HG03097 (cell line): ENCODE measurements at regions not wholly inside any gene's neighbourhood (a gene's known extent, or its start where the extent isn't known, plus 50 kb on each side); places are given as distances from the start of the nearest gene placed in this dataset.
"Not testable (repeated sequence)": the region's sequence is repeated elsewhere in the genome, so short reads cannot be mapped to it uniquely, and the experiment has no call there.

Experiments
- ATAC-seq: cut with Tn5 transposase; IDR thresholded peaks from one replicate; pipeline ENCODE4 v1.9.1; 2021; ENCODE audit not compliant: unreplicated experiment, low FRiP score

DNA sequence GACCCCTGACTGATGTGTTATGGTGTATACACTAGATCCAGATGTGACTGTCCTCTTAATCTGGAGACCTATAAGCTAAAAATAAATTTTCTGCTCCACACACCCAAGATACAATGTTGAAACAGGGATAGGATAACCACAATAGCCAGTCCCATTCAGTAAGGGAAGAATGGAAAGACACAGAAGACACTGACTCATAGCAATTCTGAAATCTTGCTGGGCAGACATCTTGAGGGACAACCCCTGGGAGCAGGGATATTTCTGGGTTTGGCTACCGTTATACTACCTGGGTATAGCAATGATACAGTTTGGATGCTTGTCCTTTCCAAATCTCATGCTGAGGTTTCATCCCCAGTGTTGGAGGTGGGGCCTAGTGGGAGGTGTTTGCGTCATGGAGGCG, 93.9 kb downstream of the BUD13 start:
- no peak for ATAC-seq

DNA sequence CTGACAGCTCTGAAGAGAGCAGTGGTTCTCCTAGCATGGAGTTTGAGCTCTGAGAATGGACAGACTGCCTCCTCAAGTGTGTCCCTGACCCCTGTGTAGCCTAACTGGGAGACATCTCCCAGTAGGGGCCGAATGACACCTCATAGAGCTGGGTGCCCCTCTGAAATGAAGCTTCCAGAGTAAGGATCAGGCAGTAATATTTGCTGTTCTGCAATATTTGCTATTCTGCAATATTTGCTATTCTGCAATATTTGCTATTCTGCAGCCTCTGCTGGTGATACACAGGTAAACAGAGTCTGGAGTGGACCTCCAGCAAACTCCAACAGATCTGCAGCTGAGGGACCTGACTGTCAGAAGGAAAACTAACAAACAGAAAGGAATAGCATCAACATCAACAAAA, 105.5 kb downstream of the BUD13 start:
- not testable (repeated sequence) for ATAC-seq

DNA sequence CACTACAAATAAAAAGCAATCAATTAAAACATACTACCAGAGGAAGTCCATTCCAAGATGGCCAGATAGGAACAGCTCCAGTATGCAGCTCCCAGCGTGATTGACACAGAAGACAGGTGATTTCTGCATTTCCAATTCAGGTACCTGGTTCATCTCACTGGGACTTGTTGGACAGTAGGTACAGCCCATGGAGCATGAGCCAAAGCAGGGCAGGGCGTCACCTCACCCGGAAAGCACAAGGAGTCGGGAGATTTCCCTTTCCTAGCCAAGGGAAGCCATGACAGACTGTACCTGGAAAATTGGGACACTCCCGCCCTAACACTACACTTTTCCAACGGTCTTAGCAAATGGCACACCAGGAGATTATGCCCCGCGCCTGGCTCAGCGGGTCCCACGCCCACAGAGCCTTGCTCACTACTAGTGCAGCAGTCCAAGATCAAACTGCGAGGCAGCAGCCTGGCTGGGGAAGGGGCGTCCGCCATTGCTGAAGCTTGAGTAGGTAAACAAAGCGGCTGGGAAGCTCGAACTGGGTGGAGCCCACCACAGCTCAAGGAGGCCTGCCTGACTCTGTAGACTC, 106.0 kb downstream of the BUD13 start:
- ATAC-seq: not testable (repeated sequence)

DNA sequence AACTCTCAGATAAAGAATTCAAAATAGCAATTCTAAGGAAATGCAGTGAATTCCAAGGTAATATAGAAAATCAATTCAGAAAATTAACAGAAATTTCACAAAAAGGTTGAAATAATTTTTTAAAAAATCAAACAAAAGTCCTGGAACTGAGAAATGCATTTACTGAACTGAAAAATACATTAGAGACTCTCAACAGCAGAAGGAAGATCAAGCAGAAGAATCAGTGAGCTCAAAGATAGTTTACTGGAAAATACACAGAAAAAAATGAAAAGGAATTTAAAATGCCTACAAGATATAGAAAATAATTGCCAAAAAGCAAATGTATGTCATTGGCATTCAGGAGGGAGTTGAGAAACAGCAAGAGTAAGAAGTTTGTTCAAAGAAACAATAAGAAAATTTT, 107.3 kb downstream of the BUD13 start:
- ATAC-seq: no peak

DNA sequence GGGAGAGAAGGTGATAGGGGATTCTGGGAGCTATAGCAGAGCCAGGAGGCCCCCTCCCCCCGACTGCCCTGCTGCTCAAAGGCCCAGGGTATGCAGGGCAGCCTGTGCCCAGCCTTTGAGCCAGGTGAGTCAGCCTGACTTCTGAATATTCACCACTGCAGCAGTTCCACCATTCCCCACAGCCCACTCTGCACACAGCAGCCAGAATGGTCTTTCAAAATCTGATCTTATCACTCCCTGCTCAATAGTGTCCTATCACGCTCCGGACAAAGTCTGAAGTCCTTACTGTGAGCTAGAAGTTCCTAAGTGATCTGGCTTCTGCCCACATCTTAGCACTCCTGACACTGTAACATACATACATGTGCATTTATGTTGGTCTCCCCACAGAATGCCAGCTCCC, 111.7 kb downstream of the BUD13 start:
- ATAC-seq: no peak

DNA sequence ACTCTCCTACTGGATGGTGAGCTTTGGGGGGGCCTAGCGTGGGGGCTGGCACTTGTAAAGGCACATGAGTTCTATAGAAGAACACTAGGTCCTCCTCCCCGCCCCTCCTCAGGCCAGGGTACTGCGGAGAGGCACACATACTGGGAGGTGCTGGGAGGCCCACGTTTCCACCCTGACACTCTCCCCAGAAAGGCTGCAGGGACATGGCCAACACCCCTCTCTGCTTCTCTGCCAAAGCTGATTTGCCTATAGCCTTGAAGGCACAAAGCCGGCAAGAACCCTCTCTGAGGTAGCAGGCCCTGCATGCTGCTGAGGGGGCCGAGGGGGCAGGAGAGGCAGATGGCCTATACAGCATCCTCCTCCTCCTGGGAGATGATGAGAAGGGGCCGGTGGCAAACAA, 112.8 kb downstream of the BUD13 start:
- no peak for ATAC-seq

DNA sequence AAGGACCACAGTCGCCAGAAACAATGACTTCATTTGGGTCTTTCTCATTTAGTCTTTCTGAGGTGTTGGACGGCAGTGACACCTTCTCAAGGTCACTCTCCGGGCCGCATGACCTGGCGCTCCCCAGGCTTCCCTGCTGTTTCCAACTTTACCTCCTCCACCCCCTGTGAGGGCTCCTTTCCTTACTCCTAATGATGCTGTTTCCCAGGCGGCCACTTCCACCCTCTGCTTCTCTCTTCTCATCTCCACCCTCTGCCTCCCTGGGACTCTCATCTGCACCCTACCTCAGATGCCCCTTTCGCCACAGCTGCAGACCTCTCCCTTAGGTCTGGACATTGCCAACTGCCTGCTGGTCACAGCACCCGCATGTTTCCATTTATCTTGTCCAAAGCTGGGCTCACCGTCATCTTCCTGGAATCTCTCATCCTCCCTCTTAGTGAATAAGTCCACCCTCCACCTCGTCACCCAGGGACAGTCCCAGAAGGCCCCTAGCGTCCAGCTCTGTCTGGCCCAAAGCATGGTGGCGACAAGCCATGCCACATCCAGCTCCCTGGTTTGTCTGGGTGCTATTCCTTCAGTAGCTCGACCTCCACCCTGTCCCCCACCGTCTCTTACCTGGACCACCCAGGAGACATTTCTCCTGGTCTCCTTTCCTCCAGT, 113.8 kb downstream of the BUD13 start:
- ATAC-seq: no peak

DNA sequence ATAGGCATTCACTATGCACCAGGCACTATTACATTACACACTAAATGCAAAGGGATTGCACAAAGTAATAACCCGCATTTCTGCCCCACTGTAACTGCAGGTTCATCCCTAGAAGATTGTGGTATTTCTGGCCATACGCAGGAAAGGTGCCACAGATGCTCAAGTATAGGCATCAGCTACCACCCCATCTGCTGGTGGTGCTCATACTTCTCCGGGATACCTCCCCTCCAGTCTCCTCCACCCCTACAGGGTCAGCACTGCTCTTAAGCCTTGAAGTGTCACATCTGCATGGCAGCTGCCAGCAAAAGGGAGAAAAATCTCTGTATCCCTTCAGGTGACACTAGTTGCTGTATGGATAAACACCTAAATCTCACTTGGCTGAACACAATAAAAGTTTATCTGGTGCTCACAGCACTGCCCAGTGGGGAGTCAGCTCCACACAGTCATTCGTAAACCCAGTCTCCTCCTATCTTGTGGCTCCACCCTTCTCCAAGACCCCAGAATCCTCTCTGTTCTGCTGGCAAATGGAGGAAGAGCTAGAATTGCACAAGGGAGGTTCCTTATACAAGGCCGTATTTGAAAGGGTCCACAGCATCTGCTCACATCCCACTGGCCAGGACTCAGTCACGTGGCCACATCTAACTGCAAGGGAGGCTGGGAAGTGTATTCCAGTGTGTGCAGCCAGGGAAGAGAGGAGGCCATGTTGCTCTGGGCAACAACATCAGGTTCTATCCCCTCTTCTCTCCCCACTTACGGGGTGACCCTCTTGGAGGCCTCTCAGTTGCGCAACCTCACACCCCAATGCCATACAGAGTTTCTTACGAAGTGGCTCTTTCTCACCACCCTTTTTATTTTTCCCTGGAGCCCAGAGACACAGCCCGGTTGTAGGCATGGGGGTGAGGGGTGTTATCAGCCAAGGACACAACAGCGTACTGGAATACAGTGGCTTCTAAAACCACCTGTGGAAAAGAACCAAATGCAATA, 114.7 kb downstream of the BUD13 start:
- ATAC-seq: no peak

DNA sequence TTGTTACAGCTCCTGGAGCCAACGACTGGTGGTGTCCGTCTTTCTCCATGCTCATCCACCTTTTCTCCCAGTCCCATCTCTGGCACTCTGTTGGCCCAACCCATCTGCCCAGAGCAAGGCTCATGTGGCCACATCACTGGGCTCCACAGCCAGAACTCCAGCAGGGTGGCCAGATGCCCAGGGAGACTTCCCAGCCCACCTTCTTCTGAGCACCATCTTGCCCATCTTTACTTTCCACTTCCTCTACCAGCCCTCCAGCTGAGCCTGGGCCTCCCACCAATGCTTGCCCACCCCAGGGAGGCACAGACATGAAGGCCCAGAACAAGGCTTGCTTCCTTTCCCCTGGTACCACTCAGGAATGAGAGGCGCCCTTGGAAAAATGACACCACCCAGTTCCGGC, 116.8 kb downstream of the BUD13 start:
- no peak for ATAC-seq

DNA sequence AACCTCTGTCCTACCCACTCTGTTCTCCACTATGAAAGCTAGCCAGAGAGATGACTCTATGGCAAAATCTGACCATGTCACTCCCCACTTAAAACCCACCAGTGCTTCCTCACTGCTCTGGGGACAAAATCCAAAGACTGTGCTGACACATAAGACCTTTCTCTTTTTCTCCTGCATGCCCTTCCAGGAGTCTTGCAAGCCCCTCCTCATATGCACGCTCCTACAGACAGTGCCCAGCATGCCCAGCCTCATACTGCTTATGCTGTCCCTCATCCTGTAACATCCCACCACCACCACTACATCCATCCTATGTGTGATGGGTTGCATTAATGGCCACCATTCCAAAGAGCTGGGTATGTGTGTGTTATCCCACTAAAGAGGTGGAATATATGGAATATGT, 118.3 kb downstream of the BUD13 start:
- no peak for ATAC-seq

DNA sequence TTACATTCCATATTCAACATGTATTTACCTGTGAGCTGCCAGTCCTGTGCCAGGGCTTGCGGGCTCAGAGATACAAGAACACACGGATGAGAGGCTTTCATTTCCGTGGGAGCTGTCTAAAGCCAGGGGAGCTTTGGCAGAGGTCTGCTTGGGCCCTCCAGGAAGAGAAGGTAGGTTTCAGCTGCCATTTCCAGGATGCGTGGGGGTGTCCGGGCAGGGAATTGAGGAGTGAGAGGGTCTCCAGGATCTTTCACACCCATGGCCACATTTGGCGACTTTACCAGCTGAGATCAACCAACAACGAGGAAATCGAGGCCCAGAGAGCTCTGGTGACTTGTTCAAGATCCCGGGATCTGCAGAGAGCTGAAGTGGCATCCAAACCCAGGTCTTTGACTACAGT, 119.6 kb downstream of the BUD13 start:
- no peak for ATAC-seq

DNA sequence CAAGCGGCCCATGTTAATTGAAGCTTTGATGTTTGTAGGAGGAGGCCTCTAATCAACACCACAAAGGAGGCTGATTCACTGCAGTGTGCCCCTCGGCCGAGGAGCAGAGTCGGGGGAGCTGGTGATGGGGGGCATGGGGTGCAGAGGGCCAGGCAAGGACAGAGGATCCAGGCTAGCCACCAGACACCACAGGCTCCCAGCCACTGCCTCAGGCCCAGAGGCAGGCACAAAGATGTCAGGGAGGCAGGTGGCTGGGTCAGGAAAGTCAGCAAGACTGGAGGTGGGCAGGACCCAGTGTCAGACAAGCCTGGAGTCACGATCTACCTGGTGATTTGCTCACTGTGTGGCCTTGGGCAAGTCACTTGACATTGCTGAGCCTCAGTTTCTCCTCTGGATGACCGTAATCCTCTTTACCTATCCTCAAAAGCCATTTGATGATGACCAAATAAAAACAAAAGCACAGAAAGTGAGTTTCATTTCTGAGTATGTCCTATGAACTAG, 121.0 kb downstream of the BUD13 start:
- ATAC-seq: no peak

DNA sequence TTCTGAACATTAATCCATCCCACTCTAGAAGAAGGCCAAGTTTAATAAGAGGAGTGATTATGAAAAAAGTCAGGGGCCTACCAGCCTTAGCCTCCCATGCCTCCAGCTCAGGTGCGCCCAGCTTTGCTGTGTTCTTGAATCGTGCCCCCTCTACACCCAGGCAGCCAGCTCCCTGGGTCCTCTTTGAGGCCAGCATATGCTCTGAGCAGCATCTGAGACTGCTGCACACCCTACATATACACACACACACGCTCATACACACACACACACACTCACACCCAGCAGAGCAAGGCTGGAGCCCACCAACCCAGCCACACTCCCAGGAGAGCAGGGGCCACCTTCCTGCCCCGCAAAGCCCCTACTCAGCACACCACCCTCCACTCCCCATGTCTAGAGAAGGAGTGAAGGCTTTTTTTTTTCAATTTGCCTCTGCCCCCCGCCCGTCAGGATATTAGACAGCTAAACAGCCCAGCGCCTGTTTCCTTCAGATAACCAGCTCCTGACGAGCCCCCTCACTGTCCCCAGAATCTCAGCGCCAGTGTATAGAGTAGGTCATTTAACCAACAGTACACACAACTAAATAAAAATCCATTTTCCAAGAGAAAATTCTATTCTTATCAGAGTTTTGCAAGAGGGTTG, 121.6 kb downstream of the BUD13 start:
- no peak for ATAC-seq

DNA sequence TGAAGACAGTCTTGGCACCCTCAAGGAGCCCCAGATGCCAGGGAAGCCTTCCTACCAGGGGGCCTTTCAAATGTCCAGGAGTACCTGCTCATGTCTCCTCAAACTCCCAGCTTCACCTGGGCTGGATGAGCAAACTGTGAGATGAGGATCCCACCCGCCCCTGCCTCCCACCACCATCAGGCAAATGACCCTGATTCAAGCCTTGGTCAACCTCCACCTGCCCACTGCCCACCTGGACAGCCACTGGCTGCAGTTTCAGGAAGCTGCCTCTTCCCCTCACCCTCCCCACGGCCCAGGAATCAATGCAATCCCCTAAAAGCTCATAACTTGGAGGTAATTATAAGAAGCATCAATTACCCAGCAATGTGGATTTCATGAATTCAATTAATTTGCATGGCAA, 122.7 kb downstream of the BUD13 start:
- ATAC-seq: no peak

DNA sequence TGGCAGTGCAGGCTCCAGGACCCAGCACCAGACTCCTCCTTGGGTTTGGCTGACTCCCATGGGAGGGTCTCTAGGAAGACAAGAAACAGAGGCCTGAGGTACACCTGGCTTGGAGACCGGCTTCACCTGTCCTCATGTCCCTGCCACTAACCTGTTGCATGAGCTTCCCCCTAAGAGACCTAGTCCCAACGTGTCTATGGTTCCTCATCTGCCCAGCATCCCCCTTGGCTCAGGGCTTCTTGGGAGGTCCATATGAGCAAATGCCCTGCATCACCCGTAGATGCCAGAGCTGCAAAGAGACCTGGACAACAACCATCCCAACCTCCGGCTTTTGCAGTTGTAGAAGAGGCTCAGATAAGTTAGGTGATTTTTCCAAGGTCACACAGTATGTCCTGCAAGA, 123.5 kb downstream of the BUD13 start:
- ATAC-seq: no peak

DNA sequence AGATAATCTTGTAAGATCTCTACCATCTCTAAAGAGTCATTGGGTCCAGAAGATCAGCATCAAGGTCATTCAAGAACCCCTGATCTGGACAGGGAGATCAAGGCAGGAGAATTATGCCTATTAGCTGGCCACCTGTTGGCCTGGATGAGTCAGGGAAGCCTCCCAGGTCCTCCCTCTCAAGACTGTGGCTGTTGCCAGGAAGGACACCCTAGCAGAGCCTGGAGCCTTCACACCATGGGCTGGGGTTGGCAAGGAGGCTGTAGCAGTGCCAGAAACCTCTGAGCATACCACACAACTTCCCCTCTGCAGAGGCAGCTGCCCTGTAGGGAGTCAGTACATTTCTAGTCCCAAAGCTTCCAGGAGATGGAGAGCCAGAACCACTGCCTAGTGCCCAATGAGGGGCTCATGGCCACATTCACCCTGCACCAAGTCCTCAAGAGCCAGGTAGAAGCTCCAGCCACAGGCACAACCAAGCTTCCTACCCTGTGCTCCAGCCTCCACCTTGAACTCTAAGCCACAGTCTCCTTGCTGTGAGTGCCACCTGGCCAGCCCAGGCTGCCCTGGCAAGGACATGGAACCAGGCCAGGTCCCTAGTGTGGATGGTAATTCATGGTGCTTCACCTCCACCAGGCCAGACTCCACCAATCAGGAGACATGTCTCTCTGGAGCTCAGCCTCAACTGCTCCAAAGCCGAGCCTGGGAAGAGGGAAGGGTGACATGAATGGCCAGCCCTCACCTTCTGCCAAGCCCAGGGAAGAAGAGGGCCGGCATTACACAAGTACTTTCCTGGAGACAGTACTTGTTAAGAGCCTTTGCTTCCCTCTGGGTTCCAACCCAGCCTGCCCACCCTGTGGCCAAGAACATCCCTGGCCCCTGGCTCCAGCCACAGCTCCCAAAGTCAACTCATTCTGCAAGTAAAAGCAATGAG, 124.3 kb downstream of the BUD13 start:
- ATAC-seq: no peak

DNA sequence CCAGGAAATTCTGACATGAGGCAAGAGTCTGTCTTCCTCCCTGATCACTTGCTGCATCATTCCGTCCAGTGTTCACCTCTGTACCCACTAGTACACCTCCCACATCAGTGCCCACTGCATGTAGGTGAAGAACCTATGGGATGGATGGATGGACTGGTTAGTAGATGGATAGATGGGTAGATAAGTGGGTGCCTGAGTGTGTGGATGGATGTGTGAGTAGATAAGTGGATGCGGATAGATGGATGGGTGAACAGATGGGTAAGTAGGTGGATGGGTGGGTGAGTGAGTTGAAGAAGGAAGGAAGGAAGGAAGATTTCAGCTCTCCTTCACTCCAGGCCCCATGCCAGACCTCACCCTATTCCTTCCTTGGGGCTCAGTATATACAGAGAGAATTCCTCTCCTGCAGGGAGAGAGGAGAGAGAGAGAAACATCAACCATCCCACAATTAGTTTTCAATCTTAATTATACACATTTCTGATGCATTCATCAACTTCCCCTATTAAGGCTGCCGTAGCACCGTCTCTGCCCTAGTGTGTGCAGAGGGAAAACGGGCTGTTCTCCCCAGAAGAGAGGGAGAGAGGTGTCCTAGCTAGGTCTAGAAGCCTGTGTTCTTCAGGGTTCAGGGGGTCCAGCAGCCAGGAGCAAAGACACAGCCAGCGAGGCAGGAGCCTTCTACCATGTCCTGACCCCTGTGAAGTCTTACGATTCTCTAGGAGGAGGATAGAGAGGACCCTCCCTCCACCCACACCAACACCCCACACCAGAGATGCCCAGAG, 125.3 kb downstream of the BUD13 start:
- no peak for ATAC-seq

DNA sequence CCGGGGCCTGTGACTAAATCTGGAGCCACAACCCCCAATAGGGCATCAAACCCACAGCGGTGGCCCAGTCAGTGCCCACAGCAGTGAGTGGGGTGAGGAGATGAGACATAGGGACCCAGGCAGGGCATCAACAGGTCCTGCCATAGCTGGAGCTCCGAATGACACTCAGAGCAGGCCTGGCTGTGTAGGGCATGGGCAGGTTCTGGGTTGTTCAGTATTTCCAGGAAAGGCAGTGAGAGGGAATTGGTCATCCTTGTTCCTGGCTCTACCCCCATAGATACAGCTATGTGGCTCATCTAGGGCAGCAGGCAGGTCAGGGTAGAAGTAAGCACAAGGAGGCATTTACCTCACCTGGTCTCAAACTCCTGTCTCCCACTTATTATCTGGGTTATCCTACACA, 126.6 kb downstream of the BUD13 start:
- no peak for ATAC-seq

DNA sequence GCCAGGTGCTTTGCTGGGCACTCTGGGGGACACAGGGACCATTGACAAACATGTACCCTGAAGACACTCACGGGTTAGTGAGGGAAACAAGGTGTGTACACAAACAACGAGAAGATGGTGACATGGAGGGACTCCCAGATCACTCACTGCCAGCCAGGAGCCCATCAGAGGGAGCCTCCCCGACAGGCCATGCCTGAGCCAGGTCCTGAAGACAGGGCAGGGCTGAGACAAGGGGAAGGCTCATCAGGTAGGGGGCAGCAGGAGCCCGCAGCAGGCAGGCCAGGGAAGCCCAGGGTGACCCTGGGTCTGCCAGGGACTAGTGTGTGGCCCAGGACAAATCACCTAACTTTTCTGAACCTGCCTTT, 127.9 kb downstream of the BUD13 start:
- no peak for ATAC-seq
